ENCODE measurements at regions not wholly inside any gene's neighbourhood (a gene's known extent, or its start where the extent isn't known, plus 50 kb on each side); places are given as distances from the start of the nearest gene placed in this dataset.
"Not testable (repeated sequence)": the region's sequence is repeated elsewhere in the genome, so short reads cannot be mapped to it uniquely, and the experiment has no call there.

- H3K4me3 ChIP-seq; BruUV-seq (replicated peaks); CTCF ChIA-PET (ENCODE audit: low intra/inter-chr PET ratio); ATAC-seq; DNase-seq (ENCODE audit: extremely low read depth in 1 of 4, low spot score in 3 of 4); H3K36me3 ChIP-seq (ENCODE audit: control insufficient read depth, insufficient read depth, low read length); H3K4me2 ChIP-seq (ENCODE audit: insufficient read depth, low read length); H3K9me1 ChIP-seq (ENCODE audit: control insufficient read depth, insufficient read depth, low read length); POLR2A ChIA-PET; H3K27me3 ChIP-seq (ENCODE audit: control insufficient read depth in 2 of 2, insufficient read depth in 2 of 2, low read length in 2 of 2); H3K27ac ChIP-seq (ENCODE audit: extremely low read depth, low read depth, low read length); H2AFZ ChIP-seq (ENCODE audit: low read depth, low read length); H3K79me2 ChIP-seq (ENCODE audit: control insufficient read depth, insufficient read depth, low read length); H3K4me1 ChIP-seq (replicated peaks in 1 of 2; ENCODE audit: control insufficient read depth in 2 of 2, insufficient read depth in 2 of 2, low read length in 2 of 2); H3K9ac ChIP-seq (ENCODE audit: insufficient read depth in 1 of 2, low read depth in 2 of 2, low read length in 2 of 2); intact Hi-C loops (cut with micrococcal nuclease); H4K20me1 ChIP-seq (replicated peaks; ENCODE audit: control insufficient read depth, insufficient read depth, low read length); FAIRE-seq; H3K9me3 ChIP-seq (replicated peaks; ENCODE audit: control insufficient read depth, insufficient read depth, low read depth, low read length): not testable (repeated sequence)
- WGBS (ENCODE audit: insufficient coverage, low coverage, missing lambda C conversion rate) = no CpG with 5 or more reads among the region's 3 CpGs
- in situ Hi-C loops (cut with MboI) = loop anchor here (25.0 kb wide), 1 partner anchor 1825 kb away; no protein-coding TSS in a partner anchor
Observed at GRCh38 chr17:20387549-20387948, 79.8 kb downstream of the LGALS9B start.

DNA sequence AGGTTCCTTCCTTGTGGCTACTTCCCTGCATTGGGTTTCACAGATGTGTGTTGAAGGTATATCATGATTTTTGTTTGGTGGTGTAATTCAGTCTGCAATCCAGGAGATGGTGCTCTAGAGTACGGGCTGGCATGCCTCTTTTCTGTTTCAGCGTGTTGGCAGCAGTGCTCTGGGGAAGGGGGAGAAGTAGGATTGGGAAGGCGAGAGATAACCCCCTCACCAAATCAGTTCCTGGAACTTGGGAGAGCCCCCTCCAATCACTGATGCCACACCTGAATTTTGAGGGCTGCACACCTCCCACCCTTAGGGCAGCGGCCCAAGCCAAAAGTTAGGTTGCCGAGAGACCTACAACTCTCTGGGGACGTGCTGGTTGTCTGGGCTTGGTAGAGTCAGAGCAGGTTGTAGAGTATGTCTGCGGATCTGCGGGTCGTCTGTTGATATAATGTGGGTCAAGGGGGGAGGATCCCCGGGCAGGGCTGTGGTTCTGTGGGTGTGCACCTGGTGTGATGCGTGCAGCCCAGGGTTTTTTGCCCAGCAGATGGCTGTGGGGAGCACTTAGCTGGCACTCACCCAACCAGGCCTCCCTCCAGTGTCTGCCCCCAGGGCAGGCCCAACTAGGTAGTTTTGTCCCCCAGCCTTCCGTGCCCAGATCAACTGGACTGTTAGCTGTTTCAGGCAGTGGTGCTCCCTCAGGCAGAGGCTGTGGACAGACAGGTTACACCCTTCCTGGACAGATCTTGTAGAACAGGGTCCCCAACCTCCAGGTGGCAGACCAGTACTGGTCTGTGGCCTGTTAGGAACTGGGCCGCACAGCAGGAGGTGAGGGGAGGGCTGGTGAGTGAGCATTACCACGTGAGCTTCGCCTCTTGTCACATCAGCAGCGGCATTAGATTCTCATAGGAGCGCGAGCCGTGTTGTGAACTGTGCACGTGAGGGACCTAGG lies 85.7 kb downstream of the LGALS9B start:
- H4K20me1 ChIP-seq (replicated peaks; ENCODE audit: control insufficient read depth, insufficient read depth, low read length); CTCF ChIA-PET (ENCODE audit: low intra/inter-chr PET ratio); H3K4me3 ChIP-seq; POLR2A ChIA-PET; H3K4me2 ChIP-seq (ENCODE audit: insufficient read depth, low read length); H2AFZ ChIP-seq (ENCODE audit: low read depth, low read length); FAIRE-seq; H3K79me2 ChIP-seq (ENCODE audit: control insufficient read depth, insufficient read depth, low read length); intact Hi-C loops (cut with micrococcal nuclease); H3K4me1 ChIP-seq (replicated peaks in 1 of 2; ENCODE audit: control insufficient read depth in 2 of 2, insufficient read depth in 2 of 2, low read length in 2 of 2); H3K36me3 ChIP-seq (ENCODE audit: control insufficient read depth, insufficient read depth, low read length); H3K9me3 ChIP-seq (replicated peaks; ENCODE audit: control insufficient read depth, insufficient read depth, low read depth, low read length); H3K9me1 ChIP-seq (ENCODE audit: control insufficient read depth, insufficient read depth, low read length); H3K27me3 ChIP-seq (ENCODE audit: control insufficient read depth in 2 of 2, insufficient read depth in 2 of 2, low read length in 2 of 2); H3K9ac ChIP-seq (ENCODE audit: insufficient read depth in 1 of 2, low read depth in 2 of 2, low read length in 2 of 2); BruUV-seq (replicated peaks); H3K27ac ChIP-seq (ENCODE audit: extremely low read depth, low read depth, low read length): not testable (repeated sequence)
- TF ChIP-seq, protein P1, sequence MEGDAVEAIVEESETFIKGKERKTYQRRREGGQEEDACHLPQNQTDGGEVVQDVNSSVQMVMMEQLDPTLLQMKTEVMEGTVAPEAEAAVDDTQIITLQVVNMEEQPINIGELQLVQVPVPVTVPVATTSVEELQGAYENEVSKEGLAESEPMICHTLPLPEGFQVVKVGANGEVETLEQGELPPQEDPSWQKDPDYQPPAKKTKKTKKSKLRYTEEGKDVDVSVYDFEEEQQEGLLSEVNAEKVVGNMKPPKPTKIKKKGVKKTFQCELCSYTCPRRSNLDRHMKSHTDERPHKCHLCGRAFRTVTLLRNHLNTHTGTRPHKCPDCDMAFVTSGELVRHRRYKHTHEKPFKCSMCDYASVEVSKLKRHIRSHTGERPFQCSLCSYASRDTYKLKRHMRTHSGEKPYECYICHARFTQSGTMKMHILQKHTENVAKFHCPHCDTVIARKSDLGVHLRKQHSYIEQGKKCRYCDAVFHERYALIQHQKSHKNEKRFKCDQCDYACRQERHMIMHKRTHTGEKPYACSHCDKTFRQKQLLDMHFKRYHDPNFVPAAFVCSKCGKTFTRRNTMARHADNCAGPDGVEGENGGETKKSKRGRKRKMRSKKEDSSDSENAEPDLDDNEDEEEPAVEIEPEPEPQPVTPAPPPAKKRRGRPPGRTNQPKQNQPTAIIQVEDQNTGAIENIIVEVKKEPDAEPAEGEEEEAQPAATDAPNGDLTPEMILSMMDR (IDR thresholded peaks at IDR 0.05 in 2 of 3, conservative IDR thresholded peaks at IDR 0.05 in 1 of 3; ENCODE audit: insufficient read depth in 2 of 3, low read depth in 1 of 3, low read length in 3 of 3) = peak in 2 of 3 experiments; percentile 35 to 47; a peak in 4 of 6 replicates
- TF ChIP-seq RAD21 (CRISPR knock-in tag; conservative IDR thresholded peaks at IDR 0.05 in 1 of 2, IDR thresholded peaks at IDR 0.05 in 1 of 2) (peak; percentile 8 to 36; a peak in 1 of 4 replicates), SMC3 (conservative IDR thresholded peaks at IDR 0.05; ENCODE audit: insufficient read depth, low read depth, low read length) (peak; percentile 23; the same call in 1 of the 2 replicates)
- 43% methylated on average over 2 of the region's 20 CpGs for WGBS (ENCODE audit: insufficient coverage, low coverage, missing lambda C conversion rate)
- in situ Hi-C loops (cut with MboI) = loop anchor here (25.0 kb wide), 1 partner anchor 1819 kb away; no protein-coding TSS in a partner anchor
- ATAC-seq (peak; percentile 97), DNase-seq (ENCODE audit: extremely low read depth in 1 of 4, low spot score in 3 of 4) (peak in 2 of 4 experiments; percentile 1 to 7)

DNA sequence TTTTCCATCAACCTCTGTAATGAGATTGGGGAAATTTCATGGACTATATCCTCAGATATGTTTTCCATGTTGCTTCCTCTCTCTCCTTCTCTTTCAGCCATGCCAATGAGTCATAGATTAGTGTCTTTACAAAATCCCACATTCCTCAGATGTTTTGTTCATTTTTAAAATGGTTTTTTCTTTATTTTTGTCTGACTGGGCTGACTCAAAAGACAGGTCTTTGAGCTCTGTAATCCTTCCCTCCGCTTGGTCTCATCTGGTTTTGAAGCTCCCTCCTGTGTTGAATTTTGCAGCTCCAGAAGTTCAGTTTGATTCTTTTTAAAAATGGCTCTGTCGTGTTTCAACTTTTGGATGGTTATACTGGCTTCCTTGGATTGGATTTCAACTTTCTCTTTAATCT lies 86.7 kb downstream of the LGALS9B start:
- H3K4me2 ChIP-seq (ENCODE audit: insufficient read depth, low read length); H3K4me3 ChIP-seq: not testable (repeated sequence)
- in situ Hi-C loops (cut with MboI) = loop anchor here (25.0 kb wide), 1 partner anchor 1818 kb away; no protein-coding TSS in a partner anchor

More for the DNA sequence above, 86.7 kb downstream of the LGALS9B start:
- ATAC-seq; H3K4me1 ChIP-seq (replicated peaks in 1 of 2; ENCODE audit: control insufficient read depth in 2 of 2, insufficient read depth in 2 of 2, low read length in 2 of 2); FAIRE-seq; H3K27ac ChIP-seq (ENCODE audit: extremely low read depth, low read depth, low read length); H3K9me1 ChIP-seq (ENCODE audit: control insufficient read depth, insufficient read depth, low read length); H3K27me3 ChIP-seq (ENCODE audit: control insufficient read depth in 2 of 2, insufficient read depth in 2 of 2, low read length in 2 of 2); POLR2A ChIA-PET; DNase-seq (ENCODE audit: extremely low read depth in 1 of 4, low spot score in 3 of 4); H3K9ac ChIP-seq (ENCODE audit: insufficient read depth in 1 of 2, low read depth in 2 of 2, low read length in 2 of 2); H2AFZ ChIP-seq (ENCODE audit: low read depth, low read length); H3K79me2 ChIP-seq (ENCODE audit: control insufficient read depth, insufficient read depth, low read length); H4K20me1 ChIP-seq (replicated peaks; ENCODE audit: control insufficient read depth, insufficient read depth, low read length); BruUV-seq (replicated peaks); CTCF ChIA-PET (ENCODE audit: low intra/inter-chr PET ratio); H3K36me3 ChIP-seq (ENCODE audit: control insufficient read depth, insufficient read depth, low read length); H3K9me3 ChIP-seq (replicated peaks; ENCODE audit: control insufficient read depth, insufficient read depth, low read depth, low read length); intact Hi-C loops (cut with micrococcal nuclease): not testable (repeated sequence)
- 33% methylated on average over 1 of the region's 2 CpGs for WGBS (ENCODE audit: insufficient coverage, low coverage, missing lambda C conversion rate)
